ENCODE measurements at regions not wholly inside any gene's neighbourhood (a gene's known extent, or its start where the extent isn't known, plus 50 kb on each side); places are given as distances from the start of the nearest gene placed in this dataset.

GRCh38 chr10:131569851-131570715 is 258.6 kb upstream of the TCERG1L start:
- TF ChIP-seq CTCF (IDR thresholded peaks at IDR 0.05; ENCODE audit: control extremely low read depth, extremely low read depth): no peak
- DNase-seq (no peak), ATAC-seq (ENCODE audit: insufficient read depth, low FRiP score) (no peak)
- Histone ChIP-seq H3K27ac (ENCODE audit: low read depth in 1 of 2, low read length in 1 of 2) (no peak overlapping the region), H3K9ac (ENCODE audit: insufficient read depth in 1 of 2, low read length in 2 of 2) (no peak overlapping the region), H3K36me3 (ENCODE audit: control insufficient read depth in 4 of 4, insufficient read depth in 4 of 4, low read length in 4 of 4) (no peaks in the 10 kb centered on the region), H3K4me3 (no peak overlapping the region), H3K27me3 (ENCODE audit: control insufficient read depth in 3 of 3, insufficient read depth in 3 of 3, low read length in 2 of 3) (no peaks in the 10 kb centered on the region), H3K4me1 (ENCODE audit: control insufficient read depth in 5 of 5, insufficient read depth in 5 of 5, low read length in 5 of 5) (no peaks in the 10 kb centered on the region), H3K9me3 (ENCODE audit: control insufficient read depth in 4 of 4, insufficient read depth in 3 of 4, low read length in 3 of 4) (peaks cover 0 to 2% (median 0%) of the 10 kb centered on the region in 4 donors)
- WGBS, 2 donors: 75 to 76% methylated on average over 21 of the region's 21 CpGs

- H3K27ac ChIP-seq (ENCODE audit: low read depth in 1 of 2, low read length in 1 of 2): no peak overlapping the region
- H3K9ac ChIP-seq (ENCODE audit: insufficient read depth in 1 of 2, low read length in 2 of 2): no peak overlapping the region
- H3K4me1 ChIP-seq (ENCODE audit: control insufficient read depth in 5 of 5, insufficient read depth in 5 of 5, low read length in 5 of 5): no peaks in the 10 kb centered on the region
- H3K36me3 ChIP-seq (ENCODE audit: control insufficient read depth in 4 of 4, insufficient read depth in 4 of 4, low read length in 4 of 4): no peaks in the 10 kb centered on the region
- ATAC-seq (ENCODE audit: insufficient read depth, low FRiP score) (no peak), DNase-seq (no peak)
- 84% methylated on average over 13 of the region's 13 CpGs for WGBS, 2 donors
- H3K4me3 ChIP-seq: no peak overlapping the region
- H3K9me3 ChIP-seq (ENCODE audit: control insufficient read depth in 4 of 4, insufficient read depth in 3 of 4, low read length in 3 of 4): peaks cover 0 to 2% (median 0%) of the 10 kb centered on the region in 4 donors
- H3K27me3 ChIP-seq (ENCODE audit: control insufficient read depth in 3 of 3, insufficient read depth in 3 of 3, low read length in 2 of 3): no peaks in the 10 kb centered on the region
- no peak for TF ChIP-seq CTCF (IDR thresholded peaks at IDR 0.05; ENCODE audit: control extremely low read depth, extremely low read depth)
Measured at GRCh38 chr10:131570716-131571307, 259.3 kb upstream of the TCERG1L start.

GRCh38 chr10:131571346-131571745 is 259.8 kb upstream of the TCERG1L start:
- ATAC-seq (ENCODE audit: insufficient read depth, low FRiP score) (no peak), DNase-seq (no peak)
- Histone ChIP-seq H3K9ac (ENCODE audit: insufficient read depth in 1 of 2, low read length in 2 of 2) (no peak overlapping the region), H3K9me3 (ENCODE audit: control insufficient read depth in 4 of 4, insufficient read depth in 3 of 4, low read length in 3 of 4) (no peaks in the 10 kb centered on the region), H3K27ac (ENCODE audit: low read depth in 1 of 2, low read length in 1 of 2) (no peak overlapping the region), H3K27me3 (ENCODE audit: control insufficient read depth in 3 of 3, insufficient read depth in 3 of 3, low read length in 2 of 3) (no peaks in the 10 kb centered on the region), H3K36me3 (ENCODE audit: control insufficient read depth in 4 of 4, insufficient read depth in 4 of 4, low read length in 4 of 4) (no peaks in the 10 kb centered on the region), H3K4me3 (no peak overlapping the region), H3K4me1 (ENCODE audit: control insufficient read depth in 5 of 5, insufficient read depth in 5 of 5, low read length in 5 of 5) (no peaks in the 10 kb centered on the region)
- WGBS, 2 donors: 84 to 87% methylated on average over 11 of the region's 11 CpGs
- TF ChIP-seq CTCF (IDR thresholded peaks at IDR 0.05; ENCODE audit: control extremely low read depth, extremely low read depth): no peak
